Glomerular endothelial cell (primary cell): ENCODE measurements at regions not wholly inside any gene's neighbourhood (a gene's known extent, or its start where the extent isn't known, plus 50 kb on each side); places are given as distances from the start of the nearest gene placed in this dataset.

Source experiments
- DNase-seq: peaks from one replicate; pipeline ENCODE4 v3.0.0-alpha.2; 2011; ENCODE audit warnings: low read depth, low spot score; ENCODE audit errors: extremely low read depth

- DNase-seq, result no peak
These were observed 122.9 kb downstream of the DMRTA2 start for GRCh38 chr1:50300297-50300696.

- no peak for DNase-seq
These were observed 127.7 kb downstream of the DMRTA2 start for GRCh38 chr1:50295566-50295965.

- DNase-seq, result no peak
These were observed 131.0 kb downstream of the DMRTA2 start for GRCh38 chr1:50292276-50292675.

GRCh38 chr1:50289495-50289894 lies 133.7 kb downstream of the DMRTA2 start:
- no peak for DNase-seq

GRCh38 chr1:50285994-50286393 lies 137.2 kb downstream of the DMRTA2 start:
- DNase-seq, result no peak

- no peak for DNase-seq
These were observed 143.5 kb downstream of the DMRTA2 start for GRCh38 chr1:50279622-50280330.

DNA sequence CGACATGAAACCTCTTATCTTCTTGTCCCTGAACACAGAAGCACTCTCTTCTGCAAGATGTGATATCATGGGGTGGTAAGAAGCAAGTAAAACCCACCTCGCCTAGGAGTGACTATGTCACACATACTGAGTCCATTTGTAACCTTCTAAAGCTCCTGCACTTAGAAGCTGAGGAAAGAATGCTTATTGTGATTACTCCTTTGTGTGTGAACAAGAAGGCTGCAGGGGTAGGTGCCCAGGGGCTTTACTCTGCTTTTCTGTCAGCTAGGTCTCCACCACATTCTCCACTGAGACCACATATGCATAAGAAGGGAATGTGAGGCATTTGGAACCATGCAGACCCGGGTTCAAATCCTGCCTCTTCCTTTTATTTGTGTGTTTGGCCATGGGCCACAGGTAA lies 144.3 kb downstream of the DMRTA2 start:
- no peak for DNase-seq

GRCh38 chr1:50278410-50278809 lies 144.8 kb downstream of the DMRTA2 start:
- DNase-seq, result no peak

DNA sequence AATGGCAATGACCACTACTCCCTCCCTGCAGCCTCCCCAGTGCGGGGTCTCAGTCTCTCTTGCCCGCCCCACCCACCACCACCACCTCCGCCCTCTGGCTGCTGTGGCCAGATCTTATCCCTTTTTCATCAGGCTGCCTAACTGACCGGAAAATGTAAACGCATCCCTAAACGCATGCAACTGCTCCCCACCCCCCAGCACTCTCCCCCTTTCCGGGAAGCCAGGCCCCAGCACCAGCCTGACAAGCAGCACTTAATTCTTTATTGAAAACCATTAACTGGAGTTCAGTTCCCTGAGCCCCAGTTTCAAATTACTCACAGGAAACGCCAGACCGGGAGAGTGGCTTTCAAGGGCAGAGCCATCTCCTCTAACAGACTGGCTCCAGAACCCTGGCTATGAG lies 147.7 kb downstream of the DMRTA2 start:
- no peak for DNase-seq

DNA sequence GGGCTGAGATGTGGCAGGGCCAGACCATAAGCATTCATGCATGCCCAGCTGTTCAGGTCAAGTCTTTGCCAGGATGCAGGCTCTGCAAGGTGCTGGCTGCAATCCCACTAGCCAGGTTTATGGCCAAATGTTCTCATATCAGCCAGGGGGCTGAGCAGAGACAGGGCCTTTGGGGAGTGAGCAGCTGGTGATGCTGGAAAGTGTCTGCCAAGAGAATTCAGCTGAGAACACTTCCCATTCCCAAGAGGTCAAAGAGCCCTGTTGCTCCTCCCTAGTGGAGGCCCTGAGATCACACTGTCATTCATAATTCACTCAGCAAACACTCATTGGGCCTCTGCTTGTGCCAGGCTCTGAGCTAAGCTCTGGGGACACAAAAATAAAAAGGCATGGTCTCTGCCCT lies 150.3 kb downstream of the DMRTA2 start:
- no peak for DNase-seq

GRCh38 chr1:50271968-50272578 lies 151.2 kb downstream of the DMRTA2 start:
- DNase-seq, result no peak

DNA sequence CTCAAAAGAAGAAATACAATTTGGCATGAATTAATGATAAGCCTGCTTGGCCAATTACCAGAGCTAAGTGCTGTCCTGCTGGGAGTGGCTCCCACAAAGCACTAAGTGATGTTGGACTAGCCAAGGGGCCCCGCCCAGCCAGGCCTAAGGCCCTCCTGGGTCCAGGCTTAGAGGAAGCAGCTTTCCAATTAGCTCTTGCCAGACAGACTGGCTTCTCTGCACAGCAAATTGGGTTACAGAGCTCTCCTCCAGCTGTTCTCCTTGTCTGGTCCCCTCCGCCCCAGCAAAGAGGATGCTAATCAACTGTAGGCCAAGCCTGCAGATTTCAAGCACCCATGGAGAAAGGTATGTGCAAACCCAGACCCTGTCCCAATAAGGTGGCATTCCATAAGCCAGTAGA lies 151.9 kb downstream of the DMRTA2 start:
- DNase-seq, result no peak

DNA sequence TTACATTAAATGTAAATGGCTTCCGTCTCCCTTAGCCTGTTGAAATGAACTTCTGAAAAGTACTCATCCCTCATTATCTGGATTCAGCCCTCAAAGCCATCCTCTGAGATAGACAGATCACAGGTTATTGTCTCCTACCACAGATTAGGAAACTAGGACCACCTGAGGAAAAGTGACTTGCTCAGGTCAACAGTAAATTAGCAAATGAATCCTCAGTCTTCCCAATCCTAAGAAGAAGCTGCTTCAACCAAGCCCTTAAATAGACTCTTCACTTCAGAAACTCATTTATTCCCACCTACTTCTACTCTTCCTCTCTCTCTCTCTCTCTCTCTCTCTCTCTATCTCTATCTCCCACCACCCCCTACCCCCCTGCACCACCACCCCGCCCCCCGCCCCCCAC lies 152.3 kb downstream of the DMRTA2 start:
- no peak for DNase-seq

DNA sequence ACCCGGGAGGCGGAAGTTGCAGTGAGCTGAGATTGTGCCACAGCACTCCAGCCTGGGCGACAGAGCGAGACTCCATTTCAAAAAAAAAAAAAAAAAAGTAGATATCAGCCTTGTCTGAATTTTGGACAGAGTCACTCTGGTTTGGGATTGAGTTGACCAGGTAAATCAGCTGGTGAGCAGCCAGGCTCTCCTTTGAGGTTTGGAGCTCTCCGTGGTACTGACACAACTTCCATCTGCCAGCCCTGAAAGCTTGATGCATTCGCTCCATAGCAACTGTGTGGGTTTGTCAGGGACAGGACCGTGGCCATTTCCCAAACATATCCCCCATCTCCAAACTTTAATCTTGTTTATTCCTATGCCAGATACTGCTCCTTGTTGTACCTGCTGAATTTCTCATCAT lies 155.2 kb downstream of the DMRTA2 start:
- DNase-seq, result no peak

- no peak for DNase-seq
These were observed 156.7 kb downstream of the DMRTA2 start for GRCh38 chr1:50266509-50266908.

- DNase-seq, result no peak
These were observed 157.1 kb downstream of the ELAVL4 start for GRCh38 chr1:50265790-50266314.

GRCh38 chr1:50264590-50264989 lies 155.9 kb downstream of the ELAVL4 start:
- no peak for DNase-seq

DNA sequence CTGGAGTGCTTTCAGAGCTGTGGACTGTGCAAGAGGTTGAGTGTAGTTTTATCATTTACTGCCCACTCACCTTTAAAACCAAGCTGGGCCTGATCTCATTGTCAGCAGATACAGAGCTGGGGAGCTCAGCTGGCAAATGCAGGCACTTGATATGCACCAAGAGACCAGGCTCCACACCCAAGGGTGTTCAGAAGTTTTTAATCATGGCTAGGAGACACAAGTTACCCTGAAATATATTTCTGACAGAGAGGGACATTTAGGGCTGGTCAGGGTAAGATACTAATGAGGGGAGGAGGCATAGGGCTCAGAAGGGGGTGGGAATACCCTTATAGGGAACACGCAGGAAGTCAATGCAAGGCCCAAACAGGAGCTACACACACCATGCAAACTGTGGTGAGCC lies 153.7 kb downstream of the ELAVL4 start:
- DNase-seq, result no peak

DNA sequence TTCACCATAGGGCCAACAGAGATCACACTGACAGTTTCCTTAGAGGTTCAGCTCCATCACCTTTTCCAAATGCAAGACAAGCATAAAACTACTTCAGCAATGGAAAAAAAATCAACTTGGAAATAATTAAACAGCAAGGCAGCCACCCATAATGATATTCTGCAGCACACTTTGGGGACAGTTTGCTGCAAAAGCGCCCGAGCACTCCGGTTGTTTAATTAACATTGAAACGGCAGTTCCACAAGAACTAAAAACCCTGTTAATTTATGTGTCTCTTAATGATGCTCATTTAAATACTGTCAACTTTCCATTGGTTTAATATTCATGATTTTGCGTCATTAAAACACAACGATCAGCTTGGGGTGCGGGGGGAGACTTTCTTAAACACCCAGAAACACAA lies 153.2 kb downstream of the ELAVL4 start:
- no peak for DNase-seq

GRCh38 chr1:50257940-50258685 lies 149.4 kb downstream of the ELAVL4 start:
- DNase-seq, result no peak

- no peak for DNase-seq
These were observed 148.3 kb downstream of the ELAVL4 start for GRCh38 chr1:50257029-50257428.
